DND-41 (cell line): ENCODE measurements at regions not wholly inside any gene's neighbourhood (a gene's known extent, or its start where the extent isn't known, plus 50 kb on each side); places are given as distances from the start of the nearest gene placed in this dataset.

Source experiments
- ATAC-seq: fragments of 200-7000 bp; cut with Tn5 transposase; 3 replicates; pipeline ENCODE4 v1.9.1; 2021; ENCODE audit warnings: low read depth; ENCODE audit not compliant: insufficient read depth
- DNase-seq: peaks from one replicate; pipeline ENCODE4 v3.0.0-alpha.2; 2020
- H2AFZ ChIP-seq: 2 replicates; pipeline ENCODE4 v1.6.0; 2012; ENCODE audit warnings: low read depth, low read length
- H3K27ac ChIP-seq: 2 replicates; pipeline ENCODE4 v1.5.1; 2012; ENCODE audit warnings: low read length, inconsistent platforms
- H3K27me3 ChIP-seq: fragments of 200-600 bp; sonication (generic); 2 replicates; pipeline ENCODE4 v1.6.0; 2012; ENCODE audit warnings: low read length, mild to moderate bottlenecking, inconsistent platforms; ENCODE audit not compliant: insufficient read depth, poor library complexity
- H3K36me3 ChIP-seq: 2 replicates; pipeline ENCODE4 v1.5.1; 2012; ENCODE audit warnings: low read length, inconsistent platforms; ENCODE audit not compliant: insufficient read depth
- H3K4me1 ChIP-seq: 2 replicates; pipeline ENCODE4 v1.5.1; 2012; ENCODE audit warnings: mild to moderate bottlenecking, low read length; ENCODE audit not compliant: insufficient read depth
- H3K4me2 ChIP-seq: 2 replicates; pipeline ENCODE4 v1.6.0; 2012; ENCODE audit warnings: mild to moderate bottlenecking, moderate library complexity, low read length, inconsistent platforms; ENCODE audit not compliant: insufficient read depth
- H3K4me3 ChIP-seq, 2 experiments: fragments of 200-600 bp in 1 of 2; shearing (Covaris generic) in 1 of 2; 2 replicates each; pipeline ENCODE4 v1.5.1; 2012 to 2016; ENCODE audit warnings: inconsistent platforms in 2 of 2, low read length in 2 of 2, mild to moderate bottlenecking in 2 of 2, low read depth in 1 of 2, moderate library complexity in 1 of 2
- H3K79me2 ChIP-seq: 2 replicates; pipeline ENCODE4 v1.6.0; 2012; ENCODE audit warnings: low read length, inconsistent platforms; ENCODE audit not compliant: insufficient read depth
- H3K9ac ChIP-seq: 2 replicates; pipeline ENCODE4 v1.6.0; 2012; ENCODE audit warnings: low read depth, mild to moderate bottlenecking, inconsistent platforms, low read length, moderate library complexity
- H3K9me3 ChIP-seq: 2 replicates; pipeline ENCODE4 v1.5.1; 2012; ENCODE audit warnings: low read length, moderate library complexity, mild to moderate bottlenecking, inconsistent platforms; ENCODE audit not compliant: insufficient read depth, severe bottlenecking
- H4K20me1 ChIP-seq: 2 replicates; pipeline ENCODE4 v1.6.0; 2012; ENCODE audit warnings: low read length; ENCODE audit not compliant: insufficient read depth
- CTCF ChIP-seq: IDR thresholded peaks from 2 replicates; pipeline ENCODE4 v1.5.1; 2012; ENCODE audit warnings: borderline replicate concordance, low read length, moderate library complexity, mild to moderate bottlenecking; ENCODE audit not compliant: poor library complexity, severe bottlenecking; ENCODE audit errors: extremely low read depth
- EZH2 ChIP-seq: IDR thresholded peaks from 3 replicates; pipeline ENCODE4 v1.6.1; 2012; ENCODE audit warnings: borderline replicate concordance, low read depth, mild to moderate bottlenecking, moderate library complexity, low read length, inconsistent platforms; ENCODE audit not compliant: severe bottlenecking

- no peak for TF ChIP-seq CTCF
- no peak overlapping the region for H3K4me3 ChIP-seq
- no peaks in the 10 kb centered on the region for H3K4me1 ChIP-seq
- H3K79me2 ChIP-seq, result no peaks in the 10 kb centered on the region
- H3K36me3 ChIP-seq, result no peaks in the 10 kb centered on the region
- H3K9ac ChIP-seq, result no peak overlapping the region
- H3K27ac ChIP-seq, result no peak overlapping the region
- H4K20me1 ChIP-seq, result no peaks in the 10 kb centered on the region
- no peaks in the 10 kb centered on the region for H3K27me3 ChIP-seq
- no peak for ATAC-seq
- H3K4me2 ChIP-seq, result no peak overlapping the region
- DNase-seq, result no peak
- no peaks in the 10 kb centered on the region for H3K9me3 ChIP-seq
- no peak overlapping the region for H2AFZ ChIP-seq
Observed at GRCh38 chr3:180325533-180325932, 276.4 kb upstream of the TTC14 start.

- Histone ChIP-seq H3K9me3 (no peaks in the 10 kb centered on the region), H3K4me1 (no peaks in the 10 kb centered on the region), H3K27ac (no peak overlapping the region), H4K20me1 (no peaks in the 10 kb centered on the region), H3K4me3 (no peak overlapping the region), H2AFZ (no peak overlapping the region), H3K9ac (no peak overlapping the region), H3K27me3 (no peaks in the 10 kb centered on the region), H3K79me2 (no peaks in the 10 kb centered on the region), H3K36me3 (no peaks in the 10 kb centered on the region), H3K4me2 (no peak overlapping the region)
- TF ChIP-seq CTCF (no peak), EZH2 (no peak)
- DNase-seq (no peak), ATAC-seq (no peak)
Observed at GRCh38 chr3:180325958-180326357, 276.0 kb upstream of the TTC14 start.

GRCh38 chr3:180329187-180329586, 272.8 kb upstream of the TTC14 start:
- H3K27me3 ChIP-seq, result no peaks in the 10 kb centered on the region
- no peak overlapping the region for H3K4me2 ChIP-seq
- H3K9me3 ChIP-seq, result no peaks in the 10 kb centered on the region
- ATAC-seq, result no peak
- DNase-seq, result no peak
- H4K20me1 ChIP-seq, result no peaks in the 10 kb centered on the region
- H3K79me2 ChIP-seq, result no peaks in the 10 kb centered on the region
- TF ChIP-seq CTCF, result peak; percentile 10
- TF ChIP-seq EZH2, result no peak
- H2AFZ ChIP-seq, result no peak overlapping the region
- H3K36me3 ChIP-seq, result no peaks in the 10 kb centered on the region
- H3K27ac ChIP-seq, result no peak overlapping the region
- H3K9ac ChIP-seq, result no peak overlapping the region
- no peaks in the 10 kb centered on the region for H3K4me1 ChIP-seq
- H3K4me3 ChIP-seq, result no peak overlapping the region

- Histone ChIP-seq H3K27ac (no peak overlapping the region), H4K20me1 (no peaks in the 10 kb centered on the region), H3K9ac (no peak overlapping the region), H3K79me2 (no peaks in the 10 kb centered on the region), H3K4me3 (no peak overlapping the region), H3K36me3 (no peaks in the 10 kb centered on the region), H3K4me2 (no peak overlapping the region), H3K9me3 (no peaks in the 10 kb centered on the region), H3K4me1 (no peaks in the 10 kb centered on the region), H3K27me3 (no peaks in the 10 kb centered on the region), H2AFZ (no peak overlapping the region)
- TF ChIP-seq EZH2, result no peak
- no peak for TF ChIP-seq CTCF
- DNase-seq (no peak), ATAC-seq (no peak)
Observed at GRCh38 chr3:180329847-180330246, 272.1 kb upstream of the TTC14 start.
